Natural killer cell (primary cell): ENCODE measurements at regions not wholly inside any gene's neighbourhood (a gene's known extent, or its start where the extent isn't known, plus 50 kb on each side); places are given as distances from the start of the nearest gene placed in this dataset.

Experiments
- ATAC-seq, 3 donors: fragments of 150-1000 bp in 2 of 3; fragments of 200-7000 bp in 1 of 3; cut with Tn5 transposase; 1 replicate in 1 of 3; 2 replicates in 2 of 3; pipeline ENCODE4 v1.10.0; 2021; ENCODE audit warnings: mild to moderate bottlenecking in 2 of 3, moderate library complexity in 2 of 3
- DNase-seq, 2 donors: peaks; one replicate each; pipeline versions ENCODE4 v3.0.0 to v3.0.0-alpha.2; 2013 to 2021; ENCODE audit warnings: mixed read lengths in 1 of 2
- H3K27ac ChIP-seq: one replicate; pipeline ENCODE4 v1.5.1; 2013; ENCODE audit warnings: mild to moderate bottlenecking, low read length
- H3K27me3 ChIP-seq: one replicate; pipeline ENCODE4 v1.6.1; 2013; ENCODE audit warnings: low read length; ENCODE audit not compliant: control insufficient read depth, insufficient read depth
- H3K36me3 ChIP-seq: one replicate; pipeline ENCODE4 v1.6.1; 2013; ENCODE audit warnings: low read length; ENCODE audit not compliant: control insufficient read depth, insufficient read depth
- H3K4me1 ChIP-seq: one replicate; pipeline ENCODE4 v1.6.1; 2013; ENCODE audit warnings: low read length; ENCODE audit not compliant: control insufficient read depth, insufficient read depth
- H3K4me3 ChIP-seq: one replicate; pipeline ENCODE4 v1.5.1; 2013; ENCODE audit warnings: low read length
- H3K9me3 ChIP-seq: one replicate; pipeline ENCODE4 v1.6.1; 2013; ENCODE audit warnings: low read length; ENCODE audit not compliant: control insufficient read depth, insufficient read depth
- H3K27ac Mint-ChIP-seq, 2 donors: one replicate each; pipeline ENCODE4 v1.8.0; 2022; ENCODE audit warnings: mild to moderate bottlenecking in 2 of 2, mixed read lengths in 2 of 2, moderate library complexity in 1 of 2
- H3K27me3 Mint-ChIP-seq, 2 donors: one replicate each; pipeline ENCODE4 v1.8.0; 2022; ENCODE audit warnings: low read depth in 2 of 2, mixed read lengths in 2 of 2
- H3K36me3 Mint-ChIP-seq: one replicate; pipeline ENCODE4 v1.8.0; 2022; ENCODE audit warnings: mixed read lengths
- H3K4me1 Mint-ChIP-seq, 2 donors: one replicate each; pipeline ENCODE4 v1.8.0; 2022; ENCODE audit warnings: mixed read lengths in 2 of 2
- H3K4me3 Mint-ChIP-seq: one replicate; pipeline ENCODE4 v1.8.0; 2022; ENCODE audit warnings: mild to moderate bottlenecking, moderate library complexity, mixed read lengths
- H3K9me3 Mint-ChIP-seq, 2 donors: one replicate each; pipeline ENCODE4 v1.8.0; 2022; ENCODE audit warnings: mixed read lengths in 2 of 2
- WGBS: methylation state at CpG from one replicate; pipeline ENCODE4 v1.1.7; 2013; ENCODE audit warnings: missing lambda C conversion rate; ENCODE audit not compliant: insufficient coverage; 5-methylcytosine and 5-hydroxymethylcytosine counted together
- intact Hi-C: fragments of 100-400 bp; cut with micrococcal nuclease; formaldehyde crosslinking; loops from one replicate; pipeline ENCODE4 v1.14.2; 2022
- TF ChIP-seq, protein P1 (sequence below): fragments of 200-600 bp; IDR thresholded peaks from one replicate; pipeline ENCODE4 v1.8.0; 2022; ENCODE audit warnings: antibody characterized with exemption

DNA sequence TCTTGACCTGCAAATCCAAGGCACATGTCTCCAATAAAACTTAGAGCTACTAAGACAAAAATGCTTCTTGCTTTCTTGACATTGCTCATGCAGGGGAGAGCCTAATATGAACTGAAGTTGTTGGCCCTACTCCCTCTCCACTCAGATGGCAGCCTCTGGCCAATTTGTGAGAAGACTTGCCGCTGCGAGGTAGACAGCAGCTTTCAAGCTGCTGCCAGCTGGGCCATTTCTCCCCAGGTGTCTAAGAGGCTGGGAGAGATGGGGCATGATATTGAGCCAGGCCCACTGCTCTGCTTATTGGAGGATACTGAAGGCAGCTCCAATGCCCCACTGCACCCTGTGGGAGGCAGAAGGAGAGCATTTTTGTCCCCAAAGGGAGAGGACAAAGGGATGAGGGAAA lies 380.5 kb downstream of the RASEF start:
- DNase-seq (no peak), ATAC-seq (no peak)
- H3K36me3 ChIP-seq = no peaks in the 10 kb centered on the region
- Mint-ChIP-seq H3K36me3 (no peaks in the 10 kb centered on the region), H3K9me3 (peaks cover 5% of the 10 kb centered on the region in 2 donors), H3K4me3 (no peak overlapping the region), H3K4me1 (no peaks in the 10 kb centered on the region), H3K27me3 (no peaks in the 10 kb centered on the region), H3K27ac (no peak overlapping the region)
- intact Hi-C loops = no loop called here
- WGBS = 93% methylated on average over 2 of the region's 2 CpGs
- no peaks in the 10 kb centered on the region for H3K27me3 ChIP-seq
- no peaks in the 10 kb centered on the region for H3K9me3 ChIP-seq
- H3K4me3 ChIP-seq = no peak overlapping the region
- no peaks in the 10 kb centered on the region for H3K4me1 ChIP-seq
- no peak overlapping the region for H3K27ac ChIP-seq
- TF ChIP-seq, protein P1, sequence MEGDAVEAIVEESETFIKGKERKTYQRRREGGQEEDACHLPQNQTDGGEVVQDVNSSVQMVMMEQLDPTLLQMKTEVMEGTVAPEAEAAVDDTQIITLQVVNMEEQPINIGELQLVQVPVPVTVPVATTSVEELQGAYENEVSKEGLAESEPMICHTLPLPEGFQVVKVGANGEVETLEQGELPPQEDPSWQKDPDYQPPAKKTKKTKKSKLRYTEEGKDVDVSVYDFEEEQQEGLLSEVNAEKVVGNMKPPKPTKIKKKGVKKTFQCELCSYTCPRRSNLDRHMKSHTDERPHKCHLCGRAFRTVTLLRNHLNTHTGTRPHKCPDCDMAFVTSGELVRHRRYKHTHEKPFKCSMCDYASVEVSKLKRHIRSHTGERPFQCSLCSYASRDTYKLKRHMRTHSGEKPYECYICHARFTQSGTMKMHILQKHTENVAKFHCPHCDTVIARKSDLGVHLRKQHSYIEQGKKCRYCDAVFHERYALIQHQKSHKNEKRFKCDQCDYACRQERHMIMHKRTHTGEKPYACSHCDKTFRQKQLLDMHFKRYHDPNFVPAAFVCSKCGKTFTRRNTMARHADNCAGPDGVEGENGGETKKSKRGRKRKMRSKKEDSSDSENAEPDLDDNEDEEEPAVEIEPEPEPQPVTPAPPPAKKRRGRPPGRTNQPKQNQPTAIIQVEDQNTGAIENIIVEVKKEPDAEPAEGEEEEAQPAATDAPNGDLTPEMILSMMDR = no peak

DNA sequence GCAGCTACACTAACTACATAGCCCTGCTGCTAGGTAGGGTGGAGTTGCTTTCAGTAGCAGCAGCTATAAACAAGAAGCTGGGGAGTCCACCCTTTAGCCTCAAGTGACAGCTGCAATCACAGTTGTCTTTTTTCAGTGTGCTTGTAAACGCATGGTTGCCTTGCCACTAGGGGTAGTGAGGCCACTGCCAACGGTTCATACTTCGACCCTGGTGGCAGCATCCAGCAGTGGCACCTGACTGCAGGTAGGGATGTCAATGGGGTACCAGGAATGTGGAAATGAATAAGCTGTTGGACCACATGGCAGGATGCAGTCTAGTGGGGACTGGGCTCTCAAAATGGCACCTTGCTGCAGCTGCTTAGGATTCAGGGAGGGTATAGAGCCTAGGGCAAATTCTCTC lies 367.2 kb downstream of the RASEF start:
- Mint-ChIP-seq H3K36me3 (no peaks in the 10 kb centered on the region), H3K4me3 (no peak overlapping the region), H3K9me3 (peaks cover 11 to 12% of the 10 kb centered on the region in 2 donors), H3K27me3 (no peaks in the 10 kb centered on the region), H3K27ac (no peak overlapping the region), H3K4me1 (no peaks in the 10 kb centered on the region)
- H3K36me3 ChIP-seq = no peaks in the 10 kb centered on the region
- TF ChIP-seq, protein P1 = no peak
- intact Hi-C loops = no loop called here
- no peak overlapping the region for H3K27ac ChIP-seq
- ATAC-seq (no peak), DNase-seq (no peak)
- H3K4me3 ChIP-seq = no peak overlapping the region
- WGBS = 91% methylated on average over 3 of the region's 3 CpGs
- peaks cover 6% of the 10 kb centered on the region for H3K9me3 ChIP-seq
- no peaks in the 10 kb centered on the region for H3K4me1 ChIP-seq
- H3K27me3 ChIP-seq = no peaks in the 10 kb centered on the region

DNA sequence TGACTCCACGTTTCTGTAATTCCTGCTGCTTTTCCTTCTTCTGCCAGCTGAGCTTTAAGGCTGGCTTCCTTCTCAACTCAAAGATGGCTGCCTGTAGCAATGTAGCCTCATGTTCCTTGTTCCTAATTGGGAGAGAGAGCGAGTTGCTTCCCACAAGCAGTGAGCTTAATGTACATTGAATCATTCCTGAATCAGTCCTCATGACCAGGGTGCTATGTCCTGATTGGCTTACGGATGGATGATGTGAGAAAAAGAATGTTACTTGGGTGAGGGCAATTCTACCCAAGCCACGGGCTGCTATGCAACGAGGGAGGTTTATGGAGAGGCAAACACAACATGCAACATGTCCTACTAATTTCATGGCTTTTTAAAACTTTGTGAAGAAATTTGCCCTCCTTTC lies 356.2 kb downstream of the RASEF start:
- Mint-ChIP-seq H3K4me3 (no peak overlapping the region), H3K36me3 (no peaks in the 10 kb centered on the region), H3K27me3 (no peaks in the 10 kb centered on the region), H3K27ac (no peak overlapping the region), H3K4me1 (no peaks in the 10 kb centered on the region), H3K9me3 (peaks cover 20 to 21% of the 10 kb centered on the region in 2 donors)
- no peak overlapping the region for H3K4me3 ChIP-seq
- ATAC-seq = no peak
- H3K4me1 ChIP-seq = no peaks in the 10 kb centered on the region
- intact Hi-C loops = no loop called here
- H3K36me3 ChIP-seq = no peaks in the 10 kb centered on the region
- no peaks in the 10 kb centered on the region for H3K9me3 ChIP-seq
- WGBS = 83% methylated on average over 5 of the region's 5 CpGs
- no peak overlapping the region for H3K27ac ChIP-seq
- DNase-seq = no peak
- TF ChIP-seq, protein P1 = no peak
- no peaks in the 10 kb centered on the region for H3K27me3 ChIP-seq

DNA sequence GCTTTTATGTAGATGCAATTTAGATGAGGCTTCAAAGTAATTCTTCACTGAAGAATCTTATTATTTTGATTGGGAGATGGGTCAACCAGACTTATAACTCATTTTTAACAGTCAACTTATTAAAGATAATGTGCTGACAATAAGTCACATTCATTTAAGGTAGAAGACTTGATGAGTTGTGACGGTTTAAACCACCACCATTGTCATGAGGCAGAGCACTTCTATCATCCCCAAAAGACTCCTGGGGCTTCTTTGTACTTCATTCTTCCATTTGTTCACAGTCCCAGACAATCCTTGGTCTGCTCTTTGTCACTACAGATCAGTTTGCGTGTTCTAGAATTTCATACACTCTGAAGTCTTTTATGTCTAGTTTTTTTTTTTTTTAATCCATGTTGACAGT lies 346.1 kb downstream of the RASEF start:
- no peak overlapping the region for H3K27ac Mint-ChIP-seq
- peaks cover 4 to 5% of the 10 kb centered on the region in 2 donors for H3K9me3 Mint-ChIP-seq
- no peaks in the 10 kb centered on the region for H3K27me3 Mint-ChIP-seq
- DNase-seq (no peak), ATAC-seq (no peak)
- TF ChIP-seq, protein P1 = no peak
- no peak overlapping the region for H3K27ac ChIP-seq
- H3K9me3 ChIP-seq = peaks cover 6% of the 10 kb centered on the region
- H3K27me3 ChIP-seq = no peaks in the 10 kb centered on the region
- intact Hi-C loops = no loop called here
- H3K4me1 Mint-ChIP-seq = no peaks in the 10 kb centered on the region
- no peaks in the 10 kb centered on the region for H3K4me1 ChIP-seq
- no peak overlapping the region for H3K4me3 ChIP-seq
- no peaks in the 10 kb centered on the region for H3K36me3 Mint-ChIP-seq
- WGBS = 93% methylated on average over 2 of the region's 2 CpGs
- no peak overlapping the region for H3K4me3 Mint-ChIP-seq
- no peaks in the 10 kb centered on the region for H3K36me3 ChIP-seq
